Small intestine (tissue), 7 donors: ENCODE measurements at regions not wholly inside any gene's neighbourhood (a gene's known extent, or its start where the extent isn't known, plus 50 kb on each side); places are given as distances from the start of the nearest gene placed in this dataset.
"Not testable (repeated sequence)": the region's sequence is repeated elsewhere in the genome, so short reads cannot be mapped to it uniquely, and the experiment has no call there.

Experiments
- DNase-seq, 2 donors: peaks; one replicate each; pipeline versions ENCODE4 v3.0.0 to v3.0.0-alpha.2; 2013
- FAIRE-seq: peaks from 2 replicates; lab custom pipeline; 2012; peaks lifted over from hg19 to GRCh38; lab: Jason Lieb, UNC
- H3K27ac ChIP-seq, 3 donors: one replicate each; pipeline ENCODE4 v1.5.1; 2013; ENCODE audit warnings: low read length in 2 of 3, mild to moderate bottlenecking in 2 of 3, control low read depth in 1 of 3, inconsistent platforms in 1 of 3, low read depth in 1 of 3, moderate library complexity in 1 of 3
- H3K27me3 ChIP-seq, 3 donors: one replicate each; pipeline ENCODE4 v1.6.1; 2013; ENCODE audit warnings: low read length in 3 of 3, inconsistent platforms in 1 of 3; ENCODE audit not compliant: control insufficient read depth in 3 of 3, insufficient read depth in 3 of 3
- H3K36me3 ChIP-seq, 3 donors: one replicate each; pipeline ENCODE4 v1.6.1; 2013; ENCODE audit warnings: low read length in 3 of 3, inconsistent platforms in 1 of 3, low read depth in 1 of 3, mild to moderate bottlenecking in 1 of 3, moderate library complexity in 1 of 3; ENCODE audit not compliant: control insufficient read depth in 3 of 3, insufficient read depth in 2 of 3
- H3K4me1 ChIP-seq, 3 donors: one replicate each; pipeline ENCODE4 v1.6.1; 2013; ENCODE audit warnings: low read length in 2 of 3, inconsistent platforms in 1 of 3, low read depth in 1 of 3, mild to moderate bottlenecking in 1 of 3, moderate library complexity in 1 of 3; ENCODE audit not compliant: control insufficient read depth in 3 of 3, insufficient read depth in 2 of 3
- H3K4me3 ChIP-seq, 3 donors: one replicate each; pipeline ENCODE4 v1.5.1; 2013; ENCODE audit warnings: low read length in 3 of 3, control low read depth in 1 of 3, inconsistent platforms in 1 of 3, low read depth in 1 of 3, mild to moderate bottlenecking in 1 of 3, moderate library complexity in 1 of 3
- H3K9me3 ChIP-seq, 2 donors: one replicate each; pipeline ENCODE4 v1.6.1; 2013; ENCODE audit warnings: low read depth in 1 of 2, low read length in 1 of 2; ENCODE audit not compliant: control insufficient read depth in 2 of 2, insufficient read depth in 1 of 2
- WGBS, 3 donors: extraction: QIAGEN DNeasy Blood & Tissue Kit; methylation state at CpG; one replicate each; pipeline ENCODE4 v1.1.7; 2013; 5-methylcytosine and 5-hydroxymethylcytosine counted together
- donor health status: healthy with polysubstance abuse.
- donor health status: control.
- donor health status: control.
- donor health status: Bipolar disorder and iron deficiency.
- donor health status: healthy.

- Histone ChIP-seq H3K4me3 (no peak overlapping the region), H3K9me3 (no peaks in the 10 kb centered on the region), H3K27ac (no peak overlapping the region), H3K36me3 (no peaks in the 10 kb centered on the region), H3K27me3 (peaks cover 0 to 5% (median 0%) of the 10 kb centered on the region in 3 donors), H3K4me1 (no peaks in the 10 kb centered on the region)
- no peak for DNase-seq
- no peak for FAIRE-seq
- WGBS, 3 donors: 54 to 56% (median 54%) methylated on average over 4 of the region's 4 CpGs
Observed at GRCh38 chr21:32965129-32965680, 60.5 kb upstream of the OLIG2 start.

- no peaks in the 10 kb centered on the region for H3K9me3 ChIP-seq
- DNase-seq (no peak), FAIRE-seq (no peak)
- peaks cover 0 to 5% (median 0%) of the 10 kb centered on the region in 3 donors for H3K27me3 ChIP-seq
- 74 to 83% (median 75%) methylated on average over 7 of the region's 7 CpGs for WGBS, 3 donors
- H3K4me3 ChIP-seq: no peak overlapping the region
- H3K27ac ChIP-seq: no peak overlapping the region
- no peaks in the 10 kb centered on the region for H3K4me1 ChIP-seq
- H3K36me3 ChIP-seq: no peaks in the 10 kb centered on the region
Observed at GRCh38 chr21:32966120-32966519, 59.6 kb upstream of the OLIG2 start.

GRCh38 chr21:32968103-32968502, 57.6 kb upstream of the OLIG2 start:
- 54 to 69% (median 61%) methylated on average over 8 of the region's 8 CpGs for WGBS, 3 donors
- not testable (repeated sequence) for H3K36me3 ChIP-seq, H3K4me3 ChIP-seq, H3K9me3 ChIP-seq, H3K27me3 ChIP-seq, H3K4me1 ChIP-seq, FAIRE-seq, H3K27ac ChIP-seq, DNase-seq

- DNase-seq: no peak
- no peaks in the 10 kb centered on the region for H3K4me1 ChIP-seq
- no peak overlapping the region for H3K27ac ChIP-seq
- no peaks in the 10 kb centered on the region for H3K9me3 ChIP-seq
- no peaks in the 10 kb centered on the region for H3K36me3 ChIP-seq
- WGBS, 3 donors: 43 to 65% (median 58%) methylated on average over 2 of the region's 2 CpGs
- no peak overlapping the region for H3K4me3 ChIP-seq
- H3K27me3 ChIP-seq: peaks cover 0 to 3% (median 3%) of the 10 kb centered on the region in 3 donors
- FAIRE-seq: no peak
Observed at GRCh38 chr21:32974653-32975052, 51.1 kb upstream of the OLIG2 start.

DNA sequence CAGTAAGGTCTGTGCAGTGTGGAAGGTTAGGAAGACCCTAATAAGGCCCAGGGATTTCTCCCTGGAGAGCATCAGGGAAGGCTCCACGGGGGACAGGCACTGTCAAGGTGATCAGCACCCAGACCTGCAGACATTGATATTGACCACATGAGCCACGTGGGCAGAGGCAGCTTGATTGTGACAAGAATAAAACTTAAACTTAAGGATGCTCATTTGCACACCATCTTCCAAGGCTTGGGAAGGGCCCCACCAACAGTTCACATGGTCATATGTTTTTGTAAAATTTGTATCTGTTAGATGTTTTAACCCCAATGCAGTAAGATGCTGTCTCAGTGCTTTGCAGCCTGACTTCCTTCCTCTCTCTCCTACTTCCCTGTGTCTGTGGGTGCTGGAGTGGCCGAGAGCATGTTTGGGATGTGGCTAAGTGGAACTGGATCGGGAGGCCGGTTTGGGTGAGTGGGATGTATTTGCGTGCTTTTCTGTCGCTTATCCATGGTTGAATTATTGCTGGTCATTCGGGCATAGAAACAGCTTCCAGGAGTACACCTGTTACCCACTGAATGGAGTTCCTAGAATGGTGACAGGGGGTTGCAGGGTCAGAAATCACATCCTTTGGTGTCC, 49.8 kb upstream of the OLIG2 start:
- Histone ChIP-seq H3K4me3 (no peak overlapping the region), H3K4me1 (no peaks in the 10 kb centered on the region), H3K9me3 (no peaks in the 10 kb centered on the region), H3K27ac (no peak overlapping the region), H3K27me3 (peaks cover 0 to 5% (median 3%) of the 10 kb centered on the region in 3 donors), H3K36me3 (no peaks in the 10 kb centered on the region)
- WGBS, 3 donors: 78 to 85% (median 79%) methylated on average over 8 of the region's 8 CpGs
- DNase-seq: no peak
- no peak for FAIRE-seq
